Urinary bladder (tissue), 3 donors: ENCODE measurements at regions not wholly inside any gene's neighbourhood (a gene's known extent, or its start where the extent isn't known, plus 50 kb on each side); places are given as distances from the start of the nearest gene placed in this dataset.
"Not testable (repeated sequence)": the region's sequence is repeated elsewhere in the genome, so short reads cannot be mapped to it uniquely, and the experiment has no call there.

ENCODE experiments used
- DNase-seq: peaks from one replicate; pipeline ENCODE4 v3.0.0-alpha.2; 2015; ENCODE audit errors: extremely low spot score
- H3K27ac ChIP-seq: one replicate; pipeline ENCODE4 v1.5.1; 2013; ENCODE audit warnings: low read depth, mild to moderate bottlenecking, moderate library complexity
- H3K36me3 ChIP-seq: one replicate; pipeline ENCODE4 v1.6.1; 2013; ENCODE audit warnings: mild to moderate bottlenecking, moderate library complexity; ENCODE audit not compliant: insufficient read depth
- H3K4me1 ChIP-seq: one replicate; pipeline ENCODE4 v1.6.1; 2013; ENCODE audit warnings: mild to moderate bottlenecking, moderate library complexity; ENCODE audit not compliant: insufficient read depth
- H3K4me3 ChIP-seq: one replicate; pipeline ENCODE4 v1.5.1; 2013; ENCODE audit warnings: low read depth, low read length
- WGBS: extraction: QIAGEN DNeasy Blood & Tissue Kit; methylation state at CpG from one replicate; pipeline ENCODE4 v1.1.7; 2013; 5-methylcytosine and 5-hydroxymethylcytosine counted together
- donor health status: healthy with polysubstance abuse.
- donor health status: healthy.

DNA sequence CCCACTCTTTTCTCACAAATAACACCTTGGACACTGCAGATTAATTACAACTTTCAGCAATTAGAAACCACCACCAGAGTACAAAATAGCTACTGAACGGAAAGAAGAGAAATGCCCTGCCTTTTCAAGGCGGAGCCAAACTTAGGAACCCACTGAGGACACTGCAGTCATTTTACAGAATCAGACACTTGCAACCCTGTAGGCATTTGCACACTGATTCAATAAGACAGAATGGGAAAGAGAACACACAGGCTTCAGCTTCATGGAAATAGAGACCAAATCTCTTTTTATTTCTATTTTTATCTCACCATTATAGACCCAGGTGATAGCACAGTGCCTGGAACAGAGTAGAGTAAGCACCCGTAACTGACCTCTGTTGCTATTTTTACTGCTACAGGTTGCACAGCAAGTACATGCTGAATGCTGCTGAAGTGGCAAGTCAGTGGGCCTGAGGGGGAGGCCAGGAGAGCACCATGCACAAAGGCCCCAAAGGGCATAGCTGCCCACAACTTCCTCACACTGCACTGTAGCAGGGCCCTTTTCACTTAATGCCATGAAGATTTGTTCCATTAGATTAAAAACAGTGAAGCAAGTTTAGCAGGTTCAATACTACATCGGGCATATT, 50.7 kb upstream of the EDARADD start:
- no peak for DNase-seq
- no peak overlapping the region for H3K27ac ChIP-seq
- no peak overlapping the region for H3K4me3 ChIP-seq
- 54% methylated on average over 4 of the region's 4 CpGs for WGBS
- H3K36me3 ChIP-seq: no peaks in the 10 kb centered on the region
- peaks cover 4% of the 10 kb centered on the region for H3K4me1 ChIP-seq

GRCh38 chr1:236342403-236343245, 51.5 kb upstream of the EDARADD start:
- 24% methylated on average over 5 of the region's 5 CpGs for WGBS
- H3K27ac ChIP-seq: no peak overlapping the region
- DNase-seq: peak; percentile 35
- H3K4me1 ChIP-seq: peaks cover 4% of the 10 kb centered on the region
- H3K36me3 ChIP-seq: no peaks in the 10 kb centered on the region
- no peak overlapping the region for H3K4me3 ChIP-seq

GRCh38 chr1:236341298-236341697, 52.8 kb upstream of the EDARADD start:
- Histone ChIP-seq H3K27ac (no peak overlapping the region), H3K36me3 (no peaks in the 10 kb centered on the region), H3K4me1 (peaks cover 4% of the 10 kb centered on the region), H3K4me3 (no peak overlapping the region)
- WGBS: 86% methylated on average over 4 of the region's 4 CpGs
- no peak for DNase-seq

- Histone ChIP-seq H3K4me1 (peaks cover 3% of the 10 kb centered on the region), H3K4me3 (no peak overlapping the region), H3K36me3 (no peaks in the 10 kb centered on the region), H3K27ac (no peak overlapping the region)
- DNase-seq: no peak
- WGBS: 99% methylated on average over 3 of the region's 3 CpGs
These were observed 56.0 kb upstream of the EDARADD start for GRCh38 chr1:236338096-236338495.

GRCh38 chr1:236336084-236336483, 54.3 kb upstream of the ERO1B start:
- Histone ChIP-seq H3K4me3 (no peak overlapping the region), H3K27ac (no peak overlapping the region), H3K4me1 (no peaks in the 10 kb centered on the region), H3K36me3 (no peaks in the 10 kb centered on the region)
- DNase-seq: no peak

DNA sequence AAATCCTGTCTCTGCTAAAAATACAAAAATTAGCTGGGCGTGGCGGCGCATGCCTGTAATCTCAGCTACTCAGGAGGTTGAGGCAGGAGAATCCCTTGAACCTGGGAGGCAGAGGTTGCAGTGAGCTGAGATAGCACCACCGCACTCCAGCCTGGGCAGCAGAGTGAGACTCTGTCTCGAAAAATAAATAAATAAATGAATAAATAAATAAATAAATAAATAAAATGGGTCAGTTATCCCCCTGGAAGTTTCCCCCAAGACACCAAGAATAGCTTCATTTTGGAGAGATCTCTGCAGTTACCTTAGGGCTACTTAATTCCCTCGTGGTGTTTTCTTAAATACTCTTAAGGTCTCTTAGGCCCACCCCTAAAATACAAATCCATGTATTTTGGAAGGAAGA, 53.9 kb upstream of the ERO1B start:
- not testable (repeated sequence) for H3K4me3 ChIP-seq, DNase-seq, H3K4me1 ChIP-seq, H3K36me3 ChIP-seq, H3K27ac ChIP-seq
- WGBS: 95% methylated on average over 6 of the region's 6 CpGs

GRCh38 chr1:236334893-236335545, 53.3 kb upstream of the ERO1B start:
- no peak overlapping the region for H3K27ac ChIP-seq
- 85% methylated on average over 10 of the region's 10 CpGs for WGBS
- H3K4me3 ChIP-seq: no peak overlapping the region
- H3K36me3 ChIP-seq: no peaks in the 10 kb centered on the region
- no peak for DNase-seq
- no peaks in the 10 kb centered on the region for H3K4me1 ChIP-seq

- Histone ChIP-seq H3K4me3 (no peak overlapping the region), H3K36me3 (no peaks in the 10 kb centered on the region), H3K27ac (no peak overlapping the region), H3K4me1 (no peaks in the 10 kb centered on the region)
- 85% methylated on average over 16 of the region's 16 CpGs for WGBS
- no peak for DNase-seq
These were observed 50.5 kb upstream of the ERO1B start for GRCh38 chr1:236332092-236332758.
